ENCODE measurements at regions not wholly inside any gene's neighbourhood (a gene's known extent, or its start where the extent isn't known, plus 50 kb on each side); places are given as distances from the start of the nearest gene placed in this dataset.

- DNase-seq: no peak
- ATAC-seq: no peak
- H3K27me3 ChIP-seq: no peaks in the 10 kb centered on the region
- no peak for TF ChIP-seq CTCF (IDR thresholded peaks at IDR 0.05)
- TF ChIP-seq POLR2A (IDR thresholded peaks at IDR 0.05): no peak
- H3K9me3 ChIP-seq: no peaks in the 10 kb centered on the region
- H3K4me1 ChIP-seq: no peaks in the 10 kb centered on the region
- no peak overlapping the region for H3K4me3 ChIP-seq
- H3K27ac ChIP-seq: no peak overlapping the region
- WGBS, 2 donors: 91 to 93% methylated on average over 3 to 4 of the region's 4 CpGs
- H3K36me3 ChIP-seq (replicated peaks in 1 of 2; ENCODE audit: insufficient read depth in 1 of 2, low read depth in 2 of 2): no peaks in the 10 kb centered on the region
- intact Hi-C loops (cut with DNase I): no loop called here
These were observed 55.0 kb upstream of the DUSP5 start for GRCh38 chr10:110442746-110443145.

- ATAC-seq (no peak), DNase-seq (no peak)
- Histone ChIP-seq H3K36me3 (replicated peaks in 1 of 2; ENCODE audit: insufficient read depth in 1 of 2, low read depth in 2 of 2) (no peaks in the 10 kb centered on the region), H3K4me3 (no peak overlapping the region), H3K27me3 (no peaks in the 10 kb centered on the region), H3K27ac (no peak overlapping the region), H3K4me1 (no peaks in the 10 kb centered on the region), H3K9me3 (no peaks in the 10 kb centered on the region)
- 83 to 86% methylated on average over 11 to 12 of the region's 12 CpGs for WGBS, 2 donors
- TF ChIP-seq POLR2A (IDR thresholded peaks at IDR 0.05) (no peak), CTCF (IDR thresholded peaks at IDR 0.05) (no peak)
- intact Hi-C loops (cut with DNase I): no loop called here
These were observed 54.3 kb upstream of the DUSP5 start for GRCh38 chr10:110443239-110444003.

- DNase-seq: no peak
- no peak overlapping the region for H3K27ac ChIP-seq
- H3K27me3 ChIP-seq: no peaks in the 10 kb centered on the region
- H3K4me3 ChIP-seq: no peak overlapping the region
- H3K9me3 ChIP-seq: no peaks in the 10 kb centered on the region
- ATAC-seq: no peak
- H3K4me1 ChIP-seq: no peaks in the 10 kb centered on the region
- intact Hi-C loops (cut with DNase I): no loop called here
- no peaks in the 10 kb centered on the region for H3K36me3 ChIP-seq (replicated peaks in 1 of 2; ENCODE audit: insufficient read depth in 1 of 2, low read depth in 2 of 2)
- TF ChIP-seq CTCF (IDR thresholded peaks at IDR 0.05) (no peak), POLR2A (IDR thresholded peaks at IDR 0.05) (no peak)
These were observed 53.7 kb upstream of the DUSP5 start for GRCh38 chr10:110444004-110444337.

- H3K27ac ChIP-seq: no peak overlapping the region
- TF ChIP-seq POLR2A (IDR thresholded peaks at IDR 0.05) (no peak), CTCF (IDR thresholded peaks at IDR 0.05) (no peak)
- no peaks in the 10 kb centered on the region for H3K4me1 ChIP-seq
- H3K27me3 ChIP-seq: no peaks in the 10 kb centered on the region
- intact Hi-C loops (cut with DNase I): no loop called here
- H3K36me3 ChIP-seq (replicated peaks in 1 of 2; ENCODE audit: insufficient read depth in 1 of 2, low read depth in 2 of 2): no peaks in the 10 kb centered on the region
- DNase-seq (no peak), ATAC-seq (no peak)
- WGBS, 2 donors: 84 to 91% methylated on average over 6 of the region's 6 CpGs
- H3K4me3 ChIP-seq: no peak overlapping the region
- H3K9me3 ChIP-seq: no peaks in the 10 kb centered on the region
These were observed 51.8 kb upstream of the DUSP5 start for GRCh38 chr10:110445871-110446270.

- intact Hi-C loops (cut with DNase I): no loop called here
- no peaks in the 10 kb centered on the region for H3K9me3 ChIP-seq
- no peaks in the 10 kb centered on the region for H3K36me3 ChIP-seq (replicated peaks in 1 of 2; ENCODE audit: insufficient read depth in 1 of 2, low read depth in 2 of 2)
- no peak overlapping the region for H3K4me3 ChIP-seq
- no peak for TF ChIP-seq POLR2A (IDR thresholded peaks at IDR 0.05)
- TF ChIP-seq CTCF (IDR thresholded peaks at IDR 0.05): no peak
- no peak for ATAC-seq
- no peaks in the 10 kb centered on the region for H3K4me1 ChIP-seq
- H3K27me3 ChIP-seq: no peaks in the 10 kb centered on the region
- WGBS, 2 donors: 82% methylated on average over 1 of the region's 1 CpG
- DNase-seq: no peak
- H3K27ac ChIP-seq: no peak overlapping the region
These were observed 51.4 kb upstream of the DUSP5 start for GRCh38 chr10:110446277-110446676.
